Keratinocyte (primary cell): ENCODE measurements at regions not wholly inside any gene's neighbourhood (a gene's known extent, or its start where the extent isn't known, plus 50 kb on each side); places are given as distances from the start of the nearest gene placed in this dataset.

Experiments
- CTCF ChIP-seq, 3 experiments: IDR thresholded peaks in 1 of 3; conservative IDR thresholded peaks in 1 of 3; optimal IDR thresholded peaks in 1 of 3; 2 replicates in 2 of 3; 3 replicates in 1 of 3; pipeline versions ENCODE3 to v1.5.1; 2011; ENCODE audit warnings: low read length in 3 of 3, mild to moderate bottlenecking in 3 of 3, moderate library complexity in 2 of 3, control low read depth in 1 of 3, inconsistent platforms in 1 of 3; ENCODE audit not compliant: insufficient read depth in 2 of 3; ENCODE audit errors: extremely low read depth in 1 of 3
- EZH2 ChIP-seq: IDR thresholded peaks from one replicate; pipeline ENCODE4 v1.6.1; 2012; ENCODE audit warnings: inconsistent platforms, mild to moderate bottlenecking, low read length, moderate library complexity

GRCh38 chr9:99437145-99437544, 215.1 kb downstream of the SEC61B start:
- TF ChIP-seq CTCF (optimal IDR thresholded peaks at IDR 0.05 in 1 of 3, IDR thresholded peaks at IDR 0.05 in 1 of 3, conservative IDR thresholded peaks at IDR 0.05 in 1 of 3; ENCODE audit: extremely low read depth in 1 of 3, insufficient read depth in 2 of 3, low read length in 3 of 3) (no peak), EZH2 (no peak)
